Right renal pelvis (tissue), 4 donors: ENCODE measurements at regions not wholly inside any gene's neighbourhood (a gene's known extent, or its start where the extent isn't known, plus 50 kb on each side); places are given as distances from the start of the nearest gene placed in this dataset.

Experiments
- DNase-seq, 4 donors: peaks; one replicate each; pipeline ENCODE4 v3.0.0-alpha.2; 2013; ENCODE audit warnings: low read depth in 4 of 4, low spot score in 3 of 4, missing footprints in 1 of 4

DNA sequence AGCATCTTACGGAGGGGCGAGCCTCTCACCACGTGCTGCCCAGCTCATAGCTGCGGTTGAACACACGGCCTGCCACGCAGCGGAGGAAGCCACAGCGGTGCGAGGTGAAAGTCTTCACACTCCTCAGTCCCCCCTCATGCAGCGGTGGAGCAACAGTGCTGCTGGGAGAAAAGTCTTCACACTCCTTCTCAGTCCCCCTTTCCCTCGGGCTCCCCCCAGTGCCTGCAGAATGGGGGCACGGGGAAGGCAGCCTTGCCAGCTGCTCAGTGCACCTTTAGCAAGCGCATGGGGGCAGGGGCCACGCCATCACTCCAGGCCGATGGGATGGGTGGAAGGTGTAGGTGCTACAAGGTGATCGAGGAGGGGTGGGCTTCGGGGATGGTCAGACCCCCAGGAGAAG, 206.3 kb upstream of the TCERG1L start:
- no peak for DNase-seq

DNA sequence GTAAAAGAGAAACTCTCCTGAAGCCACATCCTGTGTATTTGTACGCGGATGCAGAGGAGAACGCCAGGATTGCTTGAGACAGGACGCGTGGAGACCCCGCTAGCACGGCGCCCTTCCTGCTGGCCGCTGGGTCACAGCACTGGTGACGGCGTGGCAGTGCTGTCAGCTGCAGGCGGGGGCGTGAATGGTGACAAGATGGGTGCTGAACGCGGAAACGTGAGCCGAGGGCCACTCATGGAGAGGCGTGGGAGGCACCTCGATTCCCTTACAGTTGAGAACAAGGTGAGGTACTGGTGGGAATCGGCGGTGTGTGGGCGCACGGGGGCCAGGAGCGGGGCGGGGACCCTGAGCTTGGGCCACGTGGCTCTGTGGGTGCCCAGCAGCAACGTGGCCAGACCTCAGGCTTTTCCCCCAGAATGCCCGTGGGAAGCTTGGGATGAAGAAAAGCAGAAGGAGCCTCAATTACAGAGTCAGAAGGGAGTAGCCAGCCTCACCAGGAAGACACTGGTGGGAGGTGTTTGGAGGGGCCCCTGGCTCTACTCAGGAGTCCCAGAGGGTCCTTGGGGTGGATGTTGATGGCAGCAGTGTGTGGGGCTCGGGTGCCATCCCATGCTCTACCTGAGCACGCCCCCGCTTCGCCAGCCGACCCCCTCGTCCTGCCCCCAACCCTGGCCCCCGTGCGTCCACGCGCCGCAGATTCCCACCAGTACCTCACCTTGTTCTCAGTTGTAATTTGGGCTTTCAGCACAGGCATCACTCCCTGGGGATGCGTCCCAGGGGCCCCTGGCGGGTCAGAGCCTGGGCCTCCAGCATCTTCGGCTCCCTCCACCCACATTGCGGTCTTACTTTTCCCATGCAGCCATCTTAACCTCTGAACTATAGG, 208.4 kb upstream of the TCERG1L start:
- no peak for DNase-seq

DNA sequence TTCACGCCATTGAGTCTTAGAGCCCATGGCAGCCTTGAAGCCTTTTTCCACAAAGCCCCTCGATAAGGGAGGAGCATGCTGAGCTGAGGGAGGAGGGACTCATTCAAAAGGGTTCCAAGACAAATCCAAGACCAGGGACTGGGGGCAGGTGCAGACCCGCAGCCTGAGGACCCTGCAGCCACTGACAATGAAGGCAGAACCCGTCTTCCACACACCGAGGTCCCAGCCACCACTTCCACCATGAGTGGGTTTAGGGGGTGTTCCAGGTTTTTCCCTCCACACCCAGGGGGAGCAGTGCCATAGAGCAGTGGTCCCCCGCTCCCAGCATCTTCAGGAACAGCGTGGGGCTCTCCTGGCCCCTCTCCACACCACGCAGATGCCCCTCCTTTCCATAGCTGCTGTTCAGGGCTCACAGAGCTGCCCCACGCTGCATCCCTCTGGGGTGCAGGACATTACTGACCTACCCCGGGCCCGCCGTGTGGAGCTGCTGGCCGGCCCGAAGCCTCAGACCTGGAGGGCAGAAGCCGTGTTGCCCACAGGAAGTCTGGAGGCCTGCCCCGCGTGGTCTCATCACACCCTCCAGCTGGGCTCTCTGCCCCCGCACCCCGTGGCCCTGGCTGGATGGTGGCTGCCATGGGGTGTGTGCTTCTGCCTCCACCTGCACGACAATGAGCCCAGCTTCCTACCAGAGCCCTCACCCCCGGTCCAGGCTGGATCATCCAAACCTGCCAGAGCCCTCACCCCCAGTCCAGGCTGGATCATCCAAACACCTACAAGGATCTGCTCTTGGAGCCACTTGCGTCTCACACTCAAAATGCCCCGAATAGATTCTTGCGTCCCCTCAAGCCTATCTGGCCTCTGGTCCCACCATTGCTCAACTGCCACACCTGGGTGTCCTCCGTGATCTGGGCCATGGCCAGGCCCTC, 220.0 kb upstream of the TCERG1L start:
- no peak for DNase-seq

DNA sequence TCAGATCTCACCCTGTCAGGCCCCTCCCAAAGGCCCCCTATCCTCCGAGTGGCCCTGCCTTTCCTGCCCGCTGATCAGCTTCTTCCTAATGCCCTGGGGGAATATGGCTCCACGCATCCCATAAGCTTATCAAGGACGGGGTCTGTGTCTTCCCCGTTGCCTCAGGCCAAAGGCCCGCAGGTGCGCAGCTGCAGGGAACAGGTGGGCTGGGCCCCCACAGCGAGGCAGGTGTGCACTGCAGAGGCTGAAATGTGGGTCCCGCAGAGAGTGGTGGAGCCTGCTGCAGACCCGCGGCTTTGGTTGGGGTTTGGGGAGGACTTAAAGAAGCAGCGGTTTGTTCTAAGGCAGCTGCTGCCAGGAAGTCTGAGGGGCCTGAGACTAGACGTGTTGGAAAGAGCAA, 220.8 kb upstream of the TCERG1L start:
- no peak for DNase-seq

DNA sequence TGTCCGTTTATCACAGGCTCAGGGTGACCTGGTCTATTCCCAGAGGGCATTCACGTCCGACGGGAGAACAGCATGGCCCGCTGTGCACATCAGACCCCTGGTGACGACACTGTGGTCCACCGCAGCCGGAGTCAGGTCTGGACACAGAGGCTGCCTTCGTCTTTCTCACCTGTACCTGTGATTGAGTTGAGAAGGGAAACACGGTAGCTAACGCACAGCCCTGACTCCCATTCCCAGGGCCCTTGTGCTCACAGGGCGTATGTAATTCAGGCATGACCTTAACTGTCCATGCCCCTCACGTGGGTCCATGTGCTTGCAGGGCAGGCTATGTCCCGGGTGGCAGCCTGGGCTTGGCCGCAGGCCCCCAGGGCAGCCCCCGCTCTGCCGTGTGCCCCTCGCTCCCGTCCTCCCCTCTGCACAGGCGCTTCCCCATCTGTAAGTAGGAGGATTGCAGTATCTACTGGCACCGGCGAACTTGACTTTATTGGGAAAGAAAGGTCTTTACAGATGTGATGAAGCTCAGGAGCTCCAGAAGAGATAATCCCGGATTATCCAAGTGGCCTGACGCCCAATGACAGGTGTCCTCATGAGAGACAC, 221.3 kb upstream of the TCERG1L start:
- no peak for DNase-seq

DNA sequence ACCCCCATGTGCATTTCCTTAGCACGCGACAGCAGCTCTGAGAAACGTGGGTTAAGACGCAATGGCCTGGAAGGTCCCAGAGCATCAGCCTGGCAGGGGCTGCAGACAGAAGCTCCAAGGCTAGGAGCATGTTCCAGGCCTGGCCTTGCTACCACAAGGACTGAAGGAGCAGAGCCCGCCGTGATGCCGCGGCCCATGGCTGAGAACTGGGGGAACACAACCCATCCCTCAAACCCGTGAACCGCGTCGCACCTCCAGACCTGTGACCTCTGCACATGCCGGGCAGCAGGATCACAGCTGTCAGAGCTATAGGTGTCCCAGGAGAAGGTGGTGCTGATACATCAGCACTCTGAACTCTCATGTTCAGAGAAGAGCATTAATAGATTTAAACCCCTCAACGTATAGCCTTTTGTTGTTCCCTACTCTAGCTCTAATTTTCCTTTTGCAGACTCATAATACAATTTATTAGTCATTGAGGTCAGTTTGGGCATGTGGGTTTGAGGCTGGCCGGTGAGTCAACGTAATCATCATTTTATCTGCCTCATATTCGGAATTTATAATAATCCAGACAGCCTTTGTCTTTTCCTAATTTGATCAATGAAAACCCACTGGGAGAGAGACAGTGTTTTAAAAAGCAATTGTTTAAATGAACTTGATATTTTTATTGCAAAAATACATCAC, 222.5 kb upstream of the TCERG1L start:
- DNase-seq = no peak

DNA sequence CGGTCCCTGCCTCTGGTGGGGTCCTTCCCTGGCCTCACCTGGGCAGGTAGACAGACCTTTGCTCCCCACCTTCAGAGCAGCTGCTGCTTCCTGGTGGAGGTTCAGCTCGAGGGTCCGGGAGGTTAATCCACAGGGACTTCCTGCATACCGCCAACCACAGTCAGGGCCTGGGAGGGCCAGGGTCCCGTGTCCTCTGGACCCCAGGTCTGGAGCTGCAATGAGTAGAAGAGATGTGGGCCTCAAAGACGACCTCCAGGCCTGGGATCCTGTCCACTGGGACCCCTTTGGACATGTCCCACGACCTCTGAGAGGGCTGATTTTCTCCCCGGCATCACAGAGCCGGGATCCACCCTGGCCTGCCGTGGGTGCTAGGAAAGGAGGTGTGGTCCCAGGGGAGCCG, 223.3 kb upstream of the TCERG1L start:
- DNase-seq = no peak

DNA sequence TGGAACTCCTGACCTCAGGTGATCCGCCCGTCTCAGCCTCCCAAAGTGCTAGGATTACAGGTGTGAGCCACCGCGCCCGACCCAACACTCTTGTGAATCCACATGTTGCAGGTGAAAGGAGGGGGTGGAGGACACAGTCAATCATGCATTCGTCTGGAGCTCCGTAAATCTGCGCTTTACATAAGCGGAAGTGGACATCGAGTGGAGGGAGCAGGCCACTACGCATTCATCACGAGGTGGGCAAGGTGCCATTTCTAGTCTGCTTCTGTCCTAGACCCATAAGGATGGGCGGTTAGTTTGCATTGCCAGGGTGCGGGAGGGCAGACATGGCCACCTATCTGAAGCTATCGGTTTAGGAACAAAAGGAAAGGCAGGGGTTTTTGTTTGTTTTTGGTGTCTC, 225.2 kb upstream of the TCERG1L start:
- DNase-seq = no peak

DNA sequence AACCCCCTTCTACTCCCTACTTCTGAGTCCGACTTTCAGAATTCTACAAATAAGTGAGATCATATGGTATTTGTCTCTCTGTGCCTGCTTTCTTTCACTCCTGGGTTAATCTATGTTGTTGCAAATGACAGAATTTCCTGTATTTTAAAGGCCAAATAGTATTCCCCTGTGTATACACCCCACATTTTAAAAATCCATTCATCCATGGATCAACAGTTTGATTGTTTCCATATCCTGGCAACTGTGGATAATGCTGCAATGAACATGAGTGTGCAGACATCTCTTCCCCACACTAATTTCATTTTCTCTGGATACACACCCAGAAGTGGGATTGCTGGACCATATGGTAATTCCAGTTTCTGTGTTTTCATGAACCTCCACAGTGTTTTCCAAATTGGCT, 225.8 kb upstream of the TCERG1L start:
- no peak for DNase-seq

DNA sequence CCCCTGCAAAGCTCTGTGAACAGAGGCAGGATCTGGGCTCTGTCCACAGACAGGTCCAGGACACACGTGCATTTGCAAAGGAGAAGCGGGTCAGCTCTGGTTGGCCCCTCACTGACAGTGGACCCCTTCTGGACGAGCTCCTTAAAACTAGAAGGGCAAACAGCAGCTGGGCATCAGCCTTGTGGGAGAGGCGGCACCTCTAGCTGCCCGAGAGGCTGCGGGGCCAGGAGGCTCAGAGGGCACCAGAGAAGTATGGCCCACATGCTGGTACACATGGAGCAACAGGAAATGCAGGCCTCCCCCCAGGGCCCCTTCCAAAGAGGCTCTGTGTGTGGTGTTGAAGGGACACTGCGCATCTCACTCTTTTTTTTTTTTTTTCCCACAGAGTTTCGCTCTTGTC, 233.0 kb upstream of the TCERG1L start:
- no peak for DNase-seq

DNA sequence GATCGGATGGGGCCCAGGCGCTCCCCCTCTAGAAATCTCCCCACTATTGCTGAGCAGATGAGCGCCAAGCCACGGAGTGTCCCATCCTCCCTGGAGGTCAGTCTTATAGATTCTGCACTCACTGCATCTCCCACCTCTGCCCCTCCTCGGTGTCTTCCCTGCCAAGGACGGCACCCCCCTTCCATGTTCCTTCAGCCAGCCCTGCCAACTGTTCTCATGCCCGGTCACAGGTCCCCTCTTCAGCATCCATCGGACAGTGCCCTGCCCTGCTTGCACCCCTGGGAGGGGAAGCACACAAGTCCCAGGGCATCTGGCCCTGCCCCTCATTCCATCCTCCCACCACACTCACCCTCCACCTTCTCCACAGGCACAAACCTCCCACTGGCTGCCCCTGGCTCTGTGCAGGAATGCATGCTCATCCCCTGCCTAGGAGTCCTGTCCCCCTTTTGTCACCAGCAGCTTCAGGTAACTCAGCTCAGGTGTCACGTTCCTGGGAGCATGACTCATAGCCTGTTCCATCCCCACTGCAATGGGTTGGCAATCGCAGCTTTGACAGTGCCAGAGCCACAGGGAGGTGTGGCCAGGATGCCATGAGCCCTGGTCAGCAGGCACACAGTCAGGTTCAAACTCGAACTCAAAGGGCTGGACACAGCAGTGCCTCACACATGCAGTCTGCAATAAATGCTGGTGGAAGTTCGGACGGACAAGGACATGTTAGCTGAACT, 234.7 kb upstream of the TCERG1L start:
- DNase-seq = no peak

DNA sequence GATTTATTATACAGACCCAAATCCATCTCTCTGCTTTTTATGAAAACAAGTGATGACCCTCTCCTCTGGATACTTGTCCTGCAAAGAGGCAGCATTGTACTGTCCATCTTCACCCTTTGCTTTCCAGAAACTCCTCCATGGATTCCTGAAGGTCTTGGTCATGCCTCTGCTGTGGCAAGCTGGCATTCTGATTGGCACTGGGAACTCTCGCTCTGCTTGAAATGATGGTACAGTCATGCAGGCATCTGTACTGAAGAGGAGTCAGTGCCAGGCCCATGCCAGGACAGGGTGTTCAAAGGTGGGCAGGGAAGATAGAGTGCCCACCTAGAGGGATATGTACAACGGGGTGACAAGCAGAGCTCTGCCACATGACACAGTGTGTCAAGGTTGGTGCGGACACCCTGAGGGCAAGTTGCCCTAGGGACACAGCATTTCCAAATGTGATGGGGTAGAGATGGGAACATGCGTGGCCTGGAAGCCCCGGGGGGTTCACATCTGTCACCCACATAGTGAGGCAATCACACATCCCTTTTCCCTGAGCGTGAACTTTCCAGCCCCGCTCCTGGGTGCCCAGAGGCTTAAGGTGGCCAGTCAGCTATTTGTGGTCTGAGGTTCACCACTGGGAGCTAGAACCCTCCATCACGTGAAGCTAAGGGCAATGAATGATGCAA, 235.7 kb upstream of the TCERG1L start:
- DNase-seq = no peak

DNA sequence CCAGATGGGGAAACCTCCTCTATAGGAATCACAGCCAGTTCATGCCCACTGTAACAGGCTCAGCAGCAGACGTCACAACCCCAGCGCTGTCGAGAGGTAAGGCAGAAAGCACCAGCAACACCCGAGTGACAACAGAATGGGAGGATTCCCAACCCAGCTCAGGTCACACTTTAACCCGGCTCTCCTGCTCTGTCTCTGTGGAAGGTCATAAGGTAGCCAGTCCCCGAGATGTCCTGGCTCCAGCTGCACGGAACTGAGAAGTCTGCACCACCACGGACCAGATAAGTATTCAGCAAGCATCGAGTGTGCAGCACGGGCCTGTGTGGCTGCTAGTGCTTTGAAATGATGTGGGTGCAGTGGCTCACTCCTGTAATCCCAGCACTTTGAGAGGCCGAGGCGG, 236.7 kb upstream of the TCERG1L start:
- DNase-seq = no peak

DNA sequence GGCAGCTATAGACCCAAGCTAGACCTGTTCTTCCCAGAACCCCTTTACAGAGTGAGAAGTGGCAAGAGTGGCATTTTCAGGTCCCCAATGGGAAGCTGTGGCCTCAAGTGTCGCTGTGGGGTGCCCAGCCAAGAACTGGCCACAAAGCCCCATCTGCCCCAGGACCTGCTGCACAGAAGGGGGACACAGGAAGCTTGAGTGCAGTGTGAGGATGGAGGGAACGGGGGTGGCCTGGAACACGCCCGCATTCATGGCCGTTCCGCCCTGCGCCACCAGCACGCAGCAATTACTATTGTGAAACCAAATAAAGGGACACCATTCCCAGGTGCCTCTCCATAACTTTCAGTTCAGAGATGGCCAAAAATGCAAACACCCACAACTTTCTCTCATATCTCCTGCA, 237.6 kb upstream of the TCERG1L start:
- DNase-seq = no peak

DNA sequence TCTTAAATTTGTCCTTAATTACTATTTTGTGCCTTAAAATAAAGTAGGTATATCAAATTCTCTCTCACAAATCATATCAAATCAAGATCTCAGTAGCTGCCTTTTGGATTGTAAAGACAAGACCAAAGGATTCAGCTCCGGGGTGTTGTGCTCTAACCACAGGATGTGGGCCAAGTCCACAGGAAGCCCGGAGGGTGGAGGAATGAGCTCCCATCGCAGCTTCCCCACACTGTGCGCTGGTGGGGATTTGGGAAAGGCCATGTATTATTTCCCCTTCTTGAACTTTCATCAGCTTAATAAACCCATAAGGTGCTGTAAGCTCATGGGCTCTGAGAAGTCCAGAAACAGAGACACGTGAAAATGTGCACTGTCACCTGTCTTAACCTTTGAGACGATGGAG, 241.6 kb upstream of the TCERG1L start:
- no peak for DNase-seq

DNA sequence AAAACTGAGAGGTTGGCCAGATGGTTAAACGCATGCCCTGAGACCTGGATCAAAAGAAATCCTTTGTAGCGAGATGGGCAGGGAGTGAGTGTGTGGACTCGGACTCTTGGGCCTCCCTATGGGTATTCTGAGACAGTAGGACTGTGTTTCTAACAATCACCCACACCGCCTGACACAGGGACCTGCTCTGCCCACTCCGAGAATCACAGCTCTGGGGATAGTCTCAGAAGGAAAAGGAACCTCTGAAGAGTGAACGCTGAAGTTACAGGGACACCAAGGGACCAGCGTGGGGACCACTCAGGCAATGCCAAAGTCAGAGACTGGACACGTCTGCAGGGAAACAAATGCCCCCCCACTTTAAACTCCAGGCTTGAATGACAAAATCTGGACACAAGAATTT, 242.1 kb upstream of the TCERG1L start:
- DNase-seq = no peak

DNA sequence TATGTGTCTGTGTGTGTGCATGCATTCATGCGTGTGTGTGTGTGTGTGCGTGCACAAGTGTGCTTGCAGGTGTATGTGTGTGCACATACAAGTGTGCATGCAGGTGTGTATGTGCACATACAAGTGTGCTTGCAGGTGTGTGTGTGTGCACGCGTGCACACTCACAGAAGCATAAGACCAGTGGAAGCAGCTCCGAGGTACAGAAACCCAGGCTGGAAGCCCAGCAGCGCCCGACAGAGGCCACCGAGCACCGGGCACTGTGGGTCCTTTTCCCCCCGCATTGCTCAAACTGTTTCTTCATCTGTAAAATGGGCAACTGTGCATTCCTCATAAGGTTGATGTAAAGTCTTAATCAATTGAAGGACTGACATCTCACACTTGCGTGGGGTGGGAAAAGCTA, 243.3 kb upstream of the TCERG1L start:
- no peak for DNase-seq

DNA sequence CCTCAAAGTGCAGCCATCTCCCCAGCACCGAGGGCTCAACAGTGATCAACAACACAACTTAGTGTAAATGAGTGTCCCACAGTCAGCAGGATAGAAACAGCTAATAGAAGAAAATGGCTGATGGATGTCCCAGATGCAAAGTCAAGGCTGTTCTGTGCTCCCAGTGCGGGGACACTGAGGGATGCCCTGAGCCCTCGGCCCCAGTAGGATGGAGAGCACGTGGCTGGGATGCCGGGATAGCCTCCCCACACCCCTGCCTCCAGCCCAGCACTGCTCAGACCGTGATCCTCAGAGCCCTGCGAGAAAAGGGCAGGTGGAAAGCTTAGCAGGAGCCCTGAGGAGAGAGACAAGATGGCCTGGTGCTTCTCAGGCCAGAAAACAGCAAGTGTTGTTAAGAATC, 243.9 kb upstream of the TCERG1L start:
- DNase-seq = no peak

DNA sequence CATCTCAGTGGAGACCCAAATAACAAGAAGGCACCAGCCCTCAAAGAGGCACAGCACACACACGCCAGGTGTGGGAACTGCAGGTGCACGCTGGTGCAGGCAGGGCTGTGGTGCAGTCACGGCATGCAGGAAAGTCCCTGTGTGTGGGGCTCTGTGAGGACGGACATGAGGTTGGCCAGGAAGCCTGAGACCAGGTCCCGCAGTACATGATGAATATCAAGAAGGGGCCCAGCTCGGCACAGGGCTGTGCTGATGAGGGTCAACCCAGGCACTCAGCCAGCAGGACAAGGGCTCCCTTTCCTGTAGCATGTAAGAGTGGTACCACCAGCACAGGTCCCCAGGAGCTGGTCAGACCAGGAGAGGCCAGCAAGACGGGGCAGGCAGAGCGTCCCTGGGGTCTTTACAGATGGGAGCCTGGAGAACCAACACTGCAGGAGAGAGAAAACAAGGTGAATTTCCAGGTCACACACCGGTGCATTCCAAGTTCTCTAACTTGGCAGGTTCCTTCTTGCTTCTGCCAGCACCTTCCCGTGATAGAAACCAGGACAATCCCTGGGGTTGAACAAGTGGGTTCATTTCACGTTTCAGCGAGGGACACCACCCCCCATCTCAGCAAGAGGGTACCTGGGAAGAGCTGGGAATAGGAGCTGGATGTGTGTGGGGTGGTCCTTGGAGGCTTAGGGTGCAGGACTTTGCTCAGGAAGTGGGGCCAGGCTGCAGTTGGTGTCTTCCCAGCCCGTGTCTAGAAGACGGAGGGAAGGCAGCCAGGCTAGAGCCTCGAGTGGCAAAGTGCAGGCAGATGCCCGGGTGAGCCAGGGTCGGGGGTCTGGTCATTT, 244.8 kb upstream of the TCERG1L start:
- DNase-seq = no peak
